ENCODE measurements at regions not wholly inside any gene's neighbourhood (a gene's known extent, or its start where the extent isn't known, plus 50 kb on each side); places are given as distances from the start of the nearest gene placed in this dataset.

GRCh38 chr1:82836973-82837680 is 1036.4 kb downstream of the ADGRL2 start (continued):
- TF ChIP-seq ZNF396 (CRISPR knock-in tag; IDR thresholded peaks at IDR 0.05; ENCODE audit: borderline replicate concordance) (no peak), TEAD1 (CRISPR knock-in tag; IDR thresholded peaks at IDR 0.05) (no peak), AFF4 (CRISPR knock-in tag; IDR thresholded peaks at IDR 0.05; ENCODE audit: borderline replicate concordance) (no peak)

GRCh38 chr1:82836213-82836972 is 1035.7 kb downstream of the ADGRL2 start:
- Mint-ChIP-seq H3K9me3 (no peaks in the 10 kb centered on the region), H3K27ac (no peak overlapping the region), H3K36me3 (no peaks in the 10 kb centered on the region), H3K4me3 (no peak overlapping the region), H3K27me3 (ENCODE audit: low read depth) (no peaks in the 10 kb centered on the region), H3K4me1 (peaks cover 40% of the 10 kb centered on the region)
- ChIA-PET CTCF (no interaction called here), POLR2A (no interaction called here)
- DNase-seq (ENCODE audit: low spot score), result no peak
- ATAC-seq, result no peak
- TF ChIP-seq CBFB (CRISPR knock-in tag; IDR thresholded peaks at IDR 0.05; ENCODE audit: low read depth), result no peak
- TF ChIP-seq NFATC4 (CRISPR knock-in tag; IDR thresholded peaks at IDR 0.05), result no peak
- no peak for TF ChIP-seq CREB1 (CRISPR knock-in tag; IDR thresholded peaks at IDR 0.05)
- no peak for TF ChIP-seq ZBTB21 (CRISPR knock-in tag; IDR thresholded peaks at IDR 0.05; ENCODE audit: borderline replicate concordance)
- no peak for TF ChIP-seq IRF2 (CRISPR knock-in tag; IDR thresholded peaks at IDR 0.05; ENCODE audit: borderline replicate concordance, low read depth)
- no peak for TF ChIP-seq ZNF416 (CRISPR knock-in tag; IDR thresholded peaks at IDR 0.05)

GRCh38 chr1:82830690-82831380 is 1030.1 kb downstream of the ADGRL2 start:
- Mint-ChIP-seq H3K27ac (no peak overlapping the region), H3K9me3 (no peaks in the 10 kb centered on the region), H3K27me3 (ENCODE audit: low read depth) (no peaks in the 10 kb centered on the region), H3K4me3 (no peak overlapping the region), H3K36me3 (no peaks in the 10 kb centered on the region), H3K4me1 (peaks cover 4% of the 10 kb centered on the region)
- ATAC-seq (no peak; the same call in 1 of the 2 replicates), DNase-seq (ENCODE audit: low spot score) (no peak)
- CTCF ChIA-PET, result no interaction called here
- POLR2A ChIA-PET, result no interaction called here
- no peak for TF ChIP-seq CBFB (CRISPR knock-in tag; IDR thresholded peaks at IDR 0.05; ENCODE audit: low read depth)
- TF ChIP-seq PRDM15 (CRISPR knock-in tag; IDR thresholded peaks at IDR 0.05), result no peak
- TF ChIP-seq HMGA2 (CRISPR knock-in tag; IDR thresholded peaks at IDR 0.05), result no peak
- no peak for TF ChIP-seq NFYB (CRISPR knock-in tag; conservative IDR thresholded peaks at IDR 0.05; ENCODE audit: low read depth)
- no peak for TF ChIP-seq ZSCAN18 (CRISPR knock-in tag; IDR thresholded peaks at IDR 0.05)
- no peak for TF ChIP-seq ZNF263 (CRISPR knock-in tag; IDR thresholded peaks at IDR 0.05; ENCODE audit: low read depth)
- no peak for TF ChIP-seq E2F4 (CRISPR knock-in tag; IDR thresholded peaks at IDR 0.05; ENCODE audit: borderline replicate concordance, low read depth)
- no peak for TF ChIP-seq JAZF1 (CRISPR knock-in tag; IDR thresholded peaks at IDR 0.05)
- no peak for TF ChIP-seq ETV6 (CRISPR knock-in tag; IDR thresholded peaks at IDR 0.05)
- no peak for TF ChIP-seq ELF4 (CRISPR knock-in tag; IDR thresholded peaks at IDR 0.05; ENCODE audit: low read depth)
